ENCODE measurements at regions not wholly inside any gene's neighbourhood (a gene's known extent, or its start where the extent isn't known, plus 50 kb on each side); places are given as distances from the start of the nearest gene placed in this dataset.
A peak's percentile ranks its signal among the peaks of the same experiment; 100 is the strongest.
"Not testable (repeated sequence)": the region's sequence is repeated elsewhere in the genome, so short reads cannot be mapped to it uniquely, and the experiment has no call there.

DNA sequence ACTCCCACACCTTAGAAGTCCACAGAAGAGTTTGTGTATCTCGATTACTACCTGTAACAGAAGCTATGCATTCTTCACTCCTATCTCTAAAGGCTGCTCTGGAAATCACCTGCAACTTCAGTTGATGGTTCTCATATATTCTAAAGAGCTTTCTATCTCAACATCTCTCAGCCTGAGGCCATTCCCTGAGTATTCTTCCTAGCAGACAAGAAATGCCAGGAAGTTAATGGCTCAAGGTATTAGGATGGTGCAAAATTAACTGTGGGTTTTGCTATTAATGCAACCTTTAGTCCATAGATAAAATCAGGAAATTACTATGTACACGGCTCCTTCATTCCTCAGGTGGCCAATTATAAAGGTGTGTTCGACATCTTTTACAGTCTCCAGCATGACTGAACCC, 290.1 kb downstream of the ZNF716 start:
- DNase-seq = not testable (repeated sequence)

DNA sequence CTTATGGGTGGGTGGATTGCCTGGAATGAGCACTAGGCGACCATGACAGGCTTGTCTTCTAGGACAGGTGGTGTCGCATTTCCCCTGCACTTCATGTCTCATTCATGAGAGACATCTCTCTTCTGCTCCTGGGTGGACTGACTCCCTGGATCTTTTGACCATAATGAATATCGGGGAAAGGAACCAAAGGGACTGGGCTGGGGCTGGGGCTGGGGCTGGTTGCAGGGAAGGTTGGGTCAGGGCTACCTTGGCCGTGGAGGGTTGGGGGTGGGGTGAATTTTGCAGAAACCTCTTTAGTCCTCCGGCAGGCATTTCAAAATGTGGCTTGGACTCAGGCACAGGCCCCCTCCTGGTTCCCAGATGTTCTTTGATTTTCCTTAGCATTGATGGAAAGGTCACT, 319.2 kb downstream of the ZNF716 start:
- DNase-seq = no peak

DNA sequence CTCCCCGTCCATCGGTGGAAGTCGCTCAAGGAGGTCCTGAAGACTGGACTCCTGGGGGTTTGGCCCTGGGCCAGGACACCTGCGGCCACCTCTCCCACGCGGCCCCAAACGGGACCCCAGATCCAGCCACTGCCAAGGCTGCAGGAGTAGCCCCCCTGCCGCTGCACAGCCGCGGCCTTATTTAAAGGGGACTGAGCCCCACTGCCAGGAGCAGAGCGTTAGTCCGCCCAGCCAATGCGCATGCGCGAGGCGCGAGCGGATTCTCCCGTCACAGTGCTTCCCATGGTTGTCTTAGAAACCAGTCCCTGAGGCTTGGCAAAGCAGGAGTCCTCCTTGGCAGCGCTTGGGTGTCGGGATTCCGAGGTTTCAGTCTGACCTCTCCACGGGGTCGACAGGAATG, 320.0 kb downstream of the ZNF716 start:
- no peak for DNase-seq

DNA sequence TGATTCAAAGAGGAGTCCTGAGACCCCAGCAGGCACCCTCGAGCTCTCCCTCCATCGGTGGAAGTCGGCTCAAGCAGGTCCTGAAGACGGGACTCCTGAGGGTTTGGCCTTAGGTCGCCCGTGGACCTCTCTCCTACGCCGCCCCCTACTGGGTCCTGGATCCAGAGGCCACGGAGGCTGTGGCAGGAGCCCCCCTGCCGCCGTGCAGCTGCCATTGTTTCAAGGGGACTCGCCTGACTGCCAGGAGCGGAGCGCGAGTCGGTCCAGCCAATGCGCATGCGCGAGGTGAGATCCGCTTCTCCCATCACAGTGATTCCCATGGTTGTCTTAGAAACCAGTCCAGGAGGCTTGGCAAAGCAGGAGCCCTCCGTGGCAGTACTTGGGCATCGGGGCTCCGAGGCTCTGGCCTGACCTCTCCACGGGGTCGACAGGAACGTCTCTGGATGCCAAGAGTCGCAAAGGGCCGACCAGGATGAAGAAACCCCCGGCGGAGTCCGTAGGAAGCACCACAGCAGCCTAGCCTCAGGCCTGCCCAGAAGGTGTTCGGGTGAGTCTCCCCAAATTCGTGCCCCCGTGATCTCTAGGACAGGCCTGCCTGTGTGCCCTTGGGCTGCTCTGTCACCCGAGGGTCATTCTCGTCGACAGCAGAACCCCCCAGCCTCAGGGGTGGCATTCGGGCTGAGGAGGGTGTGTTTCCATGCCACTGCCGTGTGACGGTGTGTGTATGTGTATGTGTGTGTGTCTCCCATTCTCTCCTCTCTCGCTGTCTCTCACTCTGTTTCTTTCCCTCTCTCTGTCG, 322.3 kb downstream of the ZNF716 start:
- DNase-seq = no peak

DNA sequence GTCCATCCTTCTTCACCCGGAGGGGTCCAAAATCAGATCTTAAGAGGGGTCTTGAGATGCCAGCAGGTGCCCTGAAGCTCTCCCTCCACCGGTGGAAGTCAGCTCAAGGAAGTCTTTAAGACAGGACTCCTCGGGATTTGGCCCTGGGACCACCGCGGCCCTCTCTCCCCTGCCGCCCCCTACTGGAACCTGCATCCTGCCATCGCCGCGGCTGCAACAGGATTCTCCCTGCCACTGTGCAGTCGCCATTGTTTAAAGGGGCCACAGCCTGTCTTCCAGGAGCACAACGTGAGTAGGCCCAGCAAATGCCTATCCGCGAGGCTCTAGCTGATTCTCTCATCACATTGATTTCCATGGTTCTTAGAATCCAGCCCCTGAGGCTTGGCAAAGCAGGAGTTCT, 324.3 kb downstream of the ZNF716 start:
- DNase-seq = no peak

DNA sequence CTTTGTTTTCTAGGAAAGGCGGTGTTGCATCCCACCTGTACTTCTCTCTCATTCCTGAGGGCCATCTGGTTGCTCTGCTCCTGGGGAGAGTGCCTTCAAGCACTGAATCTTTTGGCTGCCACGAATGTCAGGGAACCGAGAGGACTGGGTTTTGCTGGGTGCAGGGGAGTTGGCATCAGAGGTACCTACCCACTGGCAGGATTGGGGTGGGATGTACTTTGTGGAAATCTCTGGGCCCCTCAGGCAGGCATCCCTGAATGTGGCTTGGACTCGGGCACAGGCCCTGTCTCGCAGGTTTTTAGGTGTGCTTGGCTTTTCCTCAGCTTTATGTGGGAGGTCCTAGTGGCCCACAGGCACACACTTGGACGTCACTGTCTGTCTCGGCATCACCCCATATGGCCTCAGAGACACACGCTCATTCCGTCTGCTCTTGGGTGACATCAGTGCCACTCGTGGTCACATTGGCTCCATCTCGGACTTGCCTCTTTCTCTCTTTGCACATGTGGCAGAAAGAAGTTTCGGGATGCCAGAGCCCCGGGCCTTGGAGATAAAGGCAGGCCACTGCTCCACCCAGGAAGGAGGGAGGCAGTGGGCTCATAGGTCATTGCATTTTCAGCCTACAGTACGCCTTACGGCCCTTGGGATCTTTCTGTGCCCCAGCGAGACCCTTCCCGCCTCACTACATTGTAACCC, 325.6 kb downstream of the ZNF716 start:
- DNase-seq = no peak

DNA sequence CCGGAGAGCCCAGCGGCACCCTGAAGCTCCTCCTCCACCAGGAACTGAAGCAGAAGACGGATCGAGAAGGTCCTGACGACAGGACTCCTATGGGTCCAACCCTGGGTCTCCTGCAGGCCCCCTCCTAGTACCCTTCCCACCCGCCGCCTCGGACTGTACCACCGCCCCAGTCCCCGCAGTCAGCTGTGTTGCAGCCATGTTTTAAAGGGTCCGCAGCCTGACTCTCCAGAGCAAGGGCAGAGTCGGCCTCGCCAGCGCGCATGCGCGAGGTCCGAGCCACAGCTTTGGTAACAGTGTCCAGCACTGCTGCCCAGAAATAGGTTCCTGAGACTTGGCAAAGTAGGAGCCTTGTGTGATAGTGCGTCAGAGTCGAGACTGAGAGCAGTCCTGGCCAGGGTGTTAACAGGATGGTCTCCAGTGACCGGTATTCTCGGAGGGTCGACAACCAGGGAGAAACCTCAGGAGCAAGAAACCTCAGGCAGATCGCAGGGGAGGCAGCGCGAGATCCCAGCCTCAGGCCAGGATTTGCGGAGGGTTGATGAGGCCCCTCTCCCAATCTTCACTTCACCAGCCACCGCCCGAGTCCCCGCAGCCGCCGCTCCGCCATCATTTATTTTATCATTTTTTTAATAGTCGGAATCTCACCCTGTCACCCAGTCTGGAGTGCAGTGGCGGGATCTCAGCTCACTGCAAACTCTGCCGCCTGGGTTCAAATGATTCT, 326.3 kb downstream of the ZNF716 start:
- DNase-seq = not testable (repeated sequence)

DNA sequence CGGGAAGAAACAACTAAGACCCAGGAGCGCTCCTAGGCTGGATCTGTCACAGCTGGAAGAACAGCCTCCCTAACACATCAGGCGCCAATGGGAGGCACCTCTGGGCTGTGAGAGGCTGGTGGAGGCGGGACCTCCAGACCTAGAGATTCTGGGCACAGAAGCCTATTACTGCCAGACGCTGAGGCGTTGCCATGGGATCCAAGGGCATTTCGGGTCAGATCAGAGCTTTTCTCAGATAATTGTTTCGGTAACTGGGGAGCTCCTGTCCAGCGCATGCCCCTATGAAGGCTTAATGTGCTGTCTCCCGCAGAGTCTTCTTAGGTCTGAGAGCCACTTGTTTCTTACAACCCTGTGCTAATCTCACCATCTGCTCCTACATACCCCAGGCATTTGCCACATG, 339.2 kb downstream of the ZNF716 start:
- no peak for DNase-seq

DNA sequence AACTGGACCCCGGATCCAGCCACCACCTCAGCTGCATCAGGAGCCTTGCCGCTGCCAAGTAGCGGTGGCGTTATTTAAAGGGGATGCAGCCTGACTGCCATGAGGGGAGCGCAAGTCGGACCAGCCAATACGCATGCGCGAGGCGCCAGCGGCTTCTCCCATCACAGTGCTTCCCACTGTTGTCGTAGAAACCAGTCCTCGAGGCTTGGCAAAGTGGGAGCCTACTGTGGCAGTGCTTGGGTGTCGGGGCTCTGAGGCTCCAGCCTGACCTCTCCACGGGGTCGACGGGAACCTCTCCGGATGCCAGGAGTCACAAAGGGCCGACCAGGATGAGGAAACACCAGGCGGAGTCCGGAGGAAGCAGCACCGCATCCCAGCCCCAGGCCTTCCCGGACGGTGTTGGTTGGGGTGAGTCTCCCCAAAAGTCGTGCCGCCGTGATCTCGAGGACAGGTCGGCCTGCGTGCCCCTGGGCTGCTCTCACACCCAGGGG, 369.6 kb downstream of the ZNF716 start:
- no peak for DNase-seq

DNA sequence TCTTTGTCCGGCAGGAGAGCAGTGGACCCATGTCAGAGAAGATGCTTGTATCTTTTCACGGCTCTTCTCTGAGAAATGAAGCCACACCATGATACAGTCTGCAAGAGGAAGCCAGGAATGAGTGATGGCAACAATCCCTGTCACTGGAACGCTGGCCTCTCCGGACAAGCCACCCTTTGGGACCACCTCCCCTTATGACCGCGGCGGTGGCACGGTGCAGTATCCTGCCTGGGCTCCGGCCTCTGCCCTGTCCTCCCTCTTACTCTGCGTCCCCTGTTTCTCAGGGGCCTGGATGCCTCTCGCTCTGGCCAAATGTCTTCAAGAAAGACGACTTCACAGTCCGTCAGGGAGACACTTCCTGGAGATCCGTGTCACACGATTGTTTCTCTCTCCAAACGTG, 370.5 kb downstream of the ZNF716 start:
- no peak for DNase-seq

DNA sequence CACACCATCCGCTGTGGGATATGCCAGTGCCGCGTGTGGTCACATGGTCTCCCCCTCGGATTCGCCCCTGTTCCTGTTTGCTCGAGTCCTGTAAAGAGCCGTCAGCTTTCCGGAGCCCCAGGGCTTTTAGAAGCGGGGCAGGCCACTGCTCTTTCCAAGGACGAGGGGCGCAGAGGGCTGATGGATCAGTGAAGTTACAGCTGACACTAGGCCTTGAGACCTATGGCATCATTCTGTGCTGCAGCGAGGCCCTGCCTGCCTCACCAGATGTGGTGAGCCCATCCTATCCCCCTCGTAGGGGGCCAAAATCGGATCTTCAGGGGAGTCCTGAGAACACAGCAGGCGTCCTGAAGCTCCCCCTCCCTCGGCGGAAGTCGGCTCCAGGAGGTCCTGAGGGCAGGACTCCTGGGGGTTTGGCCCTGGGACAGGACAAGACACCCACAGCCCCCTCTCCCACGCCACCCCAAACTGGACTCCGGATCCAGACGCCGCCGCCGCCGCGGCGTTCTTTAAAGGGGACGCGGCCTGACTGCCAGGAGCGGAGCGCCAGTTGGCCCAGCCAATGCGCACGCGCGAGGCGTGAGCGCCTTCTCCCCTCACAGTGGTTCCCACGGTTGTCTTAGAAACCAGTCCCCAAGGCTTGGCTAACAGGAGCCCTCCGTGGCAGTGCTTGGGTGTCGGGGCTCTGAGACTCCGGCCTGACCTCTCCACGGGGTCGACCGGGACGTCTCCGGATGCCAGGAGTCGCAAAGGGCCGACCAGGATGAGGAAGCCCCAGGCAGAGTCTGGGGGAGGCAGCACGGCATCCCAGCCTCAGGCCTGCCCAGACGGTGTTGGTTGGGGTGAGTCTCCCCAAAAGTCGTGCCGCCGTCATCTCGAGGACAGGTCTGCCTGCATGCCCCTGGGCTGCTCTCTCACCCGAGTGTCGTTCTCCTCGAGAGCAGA, 371.7 kb downstream of the ZNF716 start:
- DNase-seq = no peak

DNA sequence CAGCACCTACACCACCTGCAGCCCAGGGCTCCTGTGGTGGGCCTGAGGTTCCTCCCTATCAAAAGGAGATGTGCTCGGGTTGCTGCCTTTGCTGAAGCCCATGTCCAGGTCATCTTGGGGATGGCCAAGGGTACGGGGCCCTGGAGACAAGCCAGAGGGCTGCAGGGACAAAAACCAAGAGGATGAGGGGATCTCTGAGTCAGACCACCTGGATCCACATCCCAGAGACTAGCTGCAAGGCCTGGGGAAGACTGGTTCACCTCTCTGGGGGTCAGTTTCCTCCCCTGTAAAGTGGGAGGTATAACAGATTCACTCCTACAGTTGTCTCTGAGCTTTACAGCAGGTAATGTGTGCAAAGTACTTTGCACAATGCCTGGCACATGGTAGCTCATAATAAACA, 376.6 kb downstream of the ZNF716 start:
- DNase-seq = not testable (repeated sequence)

DNA sequence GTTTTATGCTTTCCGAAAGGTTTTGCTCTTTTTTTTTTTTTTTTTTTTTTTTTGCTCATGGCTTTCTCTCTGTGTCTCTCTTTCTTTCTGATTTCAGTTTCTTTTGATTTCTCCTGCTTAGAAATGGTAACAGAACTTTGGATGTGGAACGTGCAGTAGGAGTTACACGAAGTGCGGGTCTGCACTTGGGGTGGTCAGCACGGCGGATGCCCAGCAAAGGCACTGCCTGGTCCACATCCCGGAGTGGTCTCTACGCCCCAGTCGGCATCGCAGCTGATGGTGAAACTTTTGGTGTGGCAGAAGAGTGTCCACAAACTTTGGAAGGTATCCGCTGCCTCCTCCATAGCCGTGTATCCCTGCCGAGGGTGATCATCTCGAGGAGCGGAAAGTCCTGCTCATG, 385.2 kb downstream of the ZNF716 start:
- not testable (repeated sequence) for DNase-seq

DNA sequence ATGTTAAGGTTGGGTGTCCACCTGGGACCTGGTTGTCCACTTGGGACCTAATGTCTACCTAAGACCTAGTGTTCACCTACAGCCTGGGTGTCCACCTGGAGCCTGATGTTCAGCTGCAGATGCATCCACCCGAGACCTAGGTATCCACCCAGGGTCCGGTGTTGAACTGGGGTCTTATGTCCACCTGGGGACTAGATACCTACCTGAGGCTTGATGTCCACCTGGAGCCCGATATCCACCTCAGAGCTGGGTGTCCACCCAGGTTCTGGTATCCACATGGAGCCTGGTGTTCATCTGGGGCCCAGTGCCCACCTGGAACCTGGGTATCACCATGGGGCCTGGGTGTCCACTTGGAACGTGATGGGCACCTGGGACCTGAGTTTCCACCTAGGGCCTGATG, 389.2 kb downstream of the ZNF716 start:
- DNase-seq = not testable (repeated sequence)

DNA sequence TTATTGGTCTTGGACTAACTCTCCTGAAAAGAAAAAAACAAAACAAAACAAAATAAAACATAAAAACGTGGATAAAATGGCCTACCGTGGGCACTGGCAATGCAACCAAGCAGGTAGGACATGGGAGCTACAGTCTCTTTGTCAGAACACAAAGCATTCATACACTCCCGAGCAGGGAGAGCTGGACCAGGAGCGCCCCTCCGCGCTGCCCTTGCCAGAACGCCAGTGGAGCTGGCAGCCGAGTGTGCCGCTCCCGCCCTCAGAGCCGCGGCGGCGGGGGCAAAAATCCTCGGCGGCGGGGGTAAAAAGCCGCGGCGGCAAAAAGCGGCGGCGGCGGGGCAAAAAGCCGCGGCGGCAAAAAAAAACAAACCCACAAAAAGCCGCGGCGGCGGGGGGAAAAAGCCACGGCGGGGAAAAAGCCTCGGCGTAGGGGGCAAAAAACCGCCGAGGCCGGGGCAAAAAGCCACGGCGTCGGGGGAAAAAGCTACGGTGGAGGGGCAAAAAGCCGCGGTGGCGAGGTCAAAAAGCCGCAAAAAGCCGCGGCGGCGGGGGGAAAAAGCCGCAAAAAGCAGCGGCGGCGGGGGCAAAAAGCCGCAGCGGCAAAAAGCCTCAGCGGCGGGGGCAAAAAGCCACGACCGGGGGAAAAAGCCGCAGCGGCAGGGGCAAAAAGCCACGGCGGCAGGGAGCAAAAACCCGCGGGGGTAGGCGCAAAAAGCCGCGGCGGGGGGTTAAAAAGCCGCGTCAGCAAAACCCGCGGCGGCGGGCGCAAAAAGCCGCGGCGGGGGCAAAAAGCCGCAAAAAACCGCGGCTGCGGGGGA, 418.1 kb downstream of the ZNF716 start:
- peak; percentile 1 for DNase-seq

DNA sequence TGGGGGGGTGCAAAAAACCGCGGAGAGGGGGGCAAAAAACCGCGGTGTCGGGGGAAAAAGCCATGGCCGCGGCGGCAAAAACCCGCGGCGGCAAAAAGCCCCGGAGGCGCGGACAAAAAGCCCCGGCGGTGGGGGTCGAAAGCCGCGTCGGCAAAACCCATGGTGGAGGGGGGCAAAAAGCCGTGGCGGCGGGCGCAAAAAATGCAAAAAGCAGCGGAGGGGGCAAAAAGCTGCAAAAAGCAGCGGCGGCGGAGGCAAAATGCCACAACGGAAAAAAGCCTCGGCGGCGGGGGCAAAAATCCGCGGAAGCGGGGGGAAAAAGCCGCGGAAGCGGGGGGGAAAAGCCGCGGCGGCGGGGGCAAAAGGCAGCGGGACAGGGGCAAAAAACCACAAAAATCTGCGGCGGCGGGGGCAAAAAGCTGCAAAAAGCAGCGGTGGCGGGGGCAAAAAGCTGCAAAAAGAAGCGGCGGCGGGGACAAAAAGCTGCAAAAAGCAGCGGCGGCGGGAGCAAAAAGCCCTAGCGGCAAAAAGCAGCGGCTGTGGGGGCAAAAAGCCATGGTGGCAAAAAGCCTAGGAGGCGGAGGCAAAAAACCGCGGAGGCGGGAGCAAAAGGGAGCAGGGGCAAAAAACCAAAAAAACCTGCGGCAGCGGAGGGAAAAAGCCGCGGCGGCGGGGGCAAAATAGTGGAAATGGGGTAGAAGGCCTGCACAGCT, 418.9 kb downstream of the ZNF716 start:
- DNase-seq = no peak
